Muscle of arm (tissue), 1 donor: ENCODE measurements at regions not wholly inside any gene's neighbourhood (a gene's known extent, or its start where the extent isn't known, plus 50 kb on each side); places are given as distances from the start of the nearest gene placed in this dataset.
"Not testable (repeated sequence)": the region's sequence is repeated elsewhere in the genome, so short reads cannot be mapped to it uniquely, and the experiment has no call there.

Experiments
- DNase-seq: peaks from one replicate; pipeline ENCODE4 v3.0.0-alpha.2; 2013

DNA sequence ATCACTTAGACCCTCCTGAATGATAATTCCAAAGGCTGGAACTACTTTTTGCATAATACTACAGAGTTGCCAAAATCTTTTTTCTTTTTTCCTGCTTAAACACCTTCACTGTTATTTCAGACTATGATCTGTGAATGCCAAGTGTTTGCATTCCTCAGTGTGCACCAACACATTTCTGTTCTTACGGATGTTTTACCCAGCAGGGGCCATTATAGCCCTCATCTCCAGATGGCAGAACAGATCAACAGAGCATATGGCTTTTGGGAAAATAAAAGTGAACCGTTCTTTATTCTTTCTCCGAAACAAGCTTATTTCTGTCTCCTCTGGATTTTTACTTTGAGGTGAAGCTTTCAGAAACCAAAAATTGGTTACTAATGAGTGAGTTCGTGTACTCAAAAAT lies 1226.6 kb upstream of the FAM98A start:
- DNase-seq: no peak

DNA sequence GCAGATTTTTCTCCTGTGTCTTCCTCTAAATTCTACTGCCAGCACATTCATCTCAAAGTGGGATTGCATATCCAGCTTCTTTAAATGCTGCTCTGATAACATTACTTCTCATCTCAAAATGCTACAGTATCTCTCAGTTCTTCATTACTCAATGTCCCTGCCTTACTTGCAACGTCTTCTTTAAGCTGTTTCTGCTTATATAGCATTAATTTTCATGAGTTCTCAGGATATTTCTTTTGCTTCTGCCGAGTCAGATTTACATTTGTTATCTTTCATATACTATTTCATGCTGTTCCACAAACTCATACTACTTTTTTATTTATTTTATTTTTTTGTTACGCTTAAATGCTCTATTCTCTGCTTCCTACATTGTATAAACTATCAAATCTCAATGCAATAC lies 1223.5 kb upstream of the FAM98A start:
- DNase-seq: no peak

DNA sequence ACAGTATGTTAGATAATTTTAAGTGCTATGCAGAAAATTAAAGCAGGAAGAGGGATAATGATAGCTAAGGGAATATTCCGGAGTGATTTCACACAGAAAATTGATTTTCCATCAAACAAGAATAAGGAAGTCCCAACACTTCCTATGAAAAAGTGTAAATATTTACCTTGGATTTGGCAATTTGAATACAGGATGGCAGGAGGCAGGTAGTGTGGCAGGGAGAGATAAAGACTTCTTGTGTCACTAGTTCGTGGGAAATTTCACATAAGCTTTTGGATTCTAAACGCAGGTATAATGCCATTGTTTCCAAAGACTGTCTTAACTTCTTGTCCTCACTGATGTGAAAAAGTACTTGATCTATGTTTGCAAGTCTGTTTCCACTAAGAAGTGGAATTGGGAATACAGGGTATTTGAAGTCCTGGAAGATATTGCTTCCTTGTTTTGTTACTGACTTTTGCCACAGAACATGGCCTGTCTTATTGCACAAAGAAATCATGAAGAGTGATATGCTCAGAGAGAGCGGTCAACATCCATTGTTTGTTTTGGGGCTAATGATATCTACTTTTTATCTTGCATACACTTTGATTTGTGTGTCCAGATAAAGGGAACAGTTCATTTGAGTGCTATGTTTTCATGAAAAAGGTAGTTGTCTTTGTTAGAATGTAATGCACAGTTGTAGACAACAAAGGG lies 1216.1 kb upstream of the FAM98A start:
- no peak for DNase-seq

DNA sequence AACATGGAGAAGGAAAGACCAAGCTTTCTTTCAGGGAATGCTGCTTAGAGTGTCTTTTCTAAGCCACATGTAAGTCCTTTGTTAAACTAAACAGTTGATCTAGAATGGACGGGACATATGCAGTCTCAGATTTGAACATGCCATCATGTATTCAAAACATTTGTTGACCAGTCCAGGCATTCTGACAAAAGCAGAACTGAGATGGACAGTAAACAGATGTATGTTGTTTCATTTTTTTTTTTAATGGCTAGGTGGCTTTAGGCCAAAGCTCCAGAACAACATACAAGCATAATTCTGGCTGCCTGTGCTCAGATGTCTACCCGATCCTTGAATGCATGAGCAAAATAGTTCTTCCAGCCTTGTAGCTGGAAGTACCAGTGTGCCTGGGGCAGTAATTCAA lies 1211.4 kb upstream of the FAM98A start:
- peak; percentile 2 for DNase-seq

DNA sequence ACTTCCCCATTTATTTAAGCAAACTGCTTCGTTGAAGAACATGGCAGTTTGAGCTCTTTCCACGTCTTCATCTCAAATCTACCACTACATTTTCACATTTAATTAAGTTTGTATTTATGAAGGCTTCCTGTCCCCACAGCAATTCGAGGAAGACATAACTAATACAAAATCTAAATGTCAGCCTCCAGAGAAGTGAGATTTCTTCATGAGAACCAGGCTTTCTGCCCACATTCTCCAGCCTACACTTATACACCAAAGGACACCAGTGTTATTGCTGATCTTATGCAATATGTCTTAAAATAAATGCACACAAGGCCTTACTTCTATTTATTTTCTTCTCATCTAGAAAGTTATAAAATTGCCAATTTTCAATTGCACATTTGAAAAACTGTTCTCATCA lies 1209.3 kb upstream of the FAM98A start:
- DNase-seq: no peak

DNA sequence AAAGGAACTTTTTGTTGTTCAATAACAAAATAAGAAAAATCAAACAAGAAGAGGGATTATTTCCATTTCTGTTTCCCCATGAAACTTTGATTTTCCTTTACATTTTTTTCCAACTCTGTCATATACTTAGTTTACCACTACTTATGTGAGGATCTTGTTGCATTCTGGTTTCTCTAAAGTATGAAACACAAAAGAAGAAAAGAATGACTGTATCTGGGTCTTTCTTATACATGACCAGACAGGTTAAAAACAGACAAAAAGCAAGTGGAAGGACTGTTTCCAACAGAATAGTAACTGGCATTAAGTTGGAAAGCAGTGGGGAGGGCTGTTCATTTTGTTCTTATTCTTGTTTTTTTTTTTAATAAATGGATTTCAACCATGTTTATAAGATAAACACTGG lies 1207.8 kb upstream of the FAM98A start:
- no peak for DNase-seq

DNA sequence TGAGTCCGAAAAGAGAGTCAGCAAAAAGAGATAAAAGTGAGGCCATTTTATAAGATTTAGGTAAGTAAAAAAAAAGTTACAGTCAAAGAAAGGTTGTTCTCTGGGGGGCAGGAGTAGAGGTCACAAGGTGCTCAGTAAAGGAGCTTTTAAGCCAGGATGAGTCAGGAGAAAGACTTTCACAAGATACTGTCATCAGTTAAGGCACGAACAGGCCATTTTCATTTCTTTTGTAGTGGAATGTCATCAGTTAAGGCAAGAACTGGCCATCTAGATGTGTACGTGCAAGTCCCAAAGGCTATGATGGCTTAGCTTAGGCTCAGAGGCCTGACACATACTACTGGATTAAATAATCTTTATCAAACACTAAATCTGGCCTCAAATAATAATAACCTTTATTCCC lies 1207.3 kb upstream of the FAM98A start:
- DNase-seq: no peak

DNA sequence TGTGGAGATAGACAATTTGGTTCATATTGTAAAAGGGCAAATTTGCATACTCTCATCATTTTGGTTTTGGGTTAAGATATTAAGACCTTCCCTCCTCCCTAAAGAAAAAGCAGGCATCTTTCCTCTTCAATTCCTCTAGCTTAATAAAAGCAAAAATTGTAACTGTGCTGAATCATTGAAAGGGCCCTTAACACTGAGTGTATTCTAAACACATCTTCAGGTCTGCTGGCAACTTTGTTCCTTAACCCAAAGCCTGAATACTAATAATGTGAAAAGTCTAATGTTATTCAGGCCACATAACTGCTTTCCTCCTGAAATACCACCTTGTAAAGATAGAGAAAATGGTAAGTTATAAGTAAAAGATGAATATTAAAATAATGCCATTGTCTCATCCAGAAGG lies 1200.5 kb upstream of the FAM98A start:
- no peak for DNase-seq

DNA sequence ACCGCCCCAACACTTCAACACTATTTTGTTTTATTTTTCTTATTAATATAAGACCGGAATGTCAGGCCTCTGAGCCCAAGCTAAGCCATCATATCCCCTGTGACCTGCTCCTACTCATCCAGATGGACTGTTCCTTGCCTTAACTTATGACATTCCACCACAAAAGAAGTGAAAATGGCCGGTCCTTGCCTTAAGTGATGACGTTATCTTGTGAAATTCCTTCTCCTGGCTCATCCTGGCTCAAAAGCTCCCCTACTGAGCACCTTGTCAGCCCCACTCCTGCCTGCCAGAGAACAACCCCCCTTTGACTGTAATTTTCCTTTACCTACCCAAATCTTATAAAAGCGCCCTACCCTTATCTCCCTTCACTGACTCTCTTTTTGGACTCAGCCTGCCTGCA lies 1196.5 kb upstream of the FAM98A start:
- not testable (repeated sequence) for DNase-seq

DNA sequence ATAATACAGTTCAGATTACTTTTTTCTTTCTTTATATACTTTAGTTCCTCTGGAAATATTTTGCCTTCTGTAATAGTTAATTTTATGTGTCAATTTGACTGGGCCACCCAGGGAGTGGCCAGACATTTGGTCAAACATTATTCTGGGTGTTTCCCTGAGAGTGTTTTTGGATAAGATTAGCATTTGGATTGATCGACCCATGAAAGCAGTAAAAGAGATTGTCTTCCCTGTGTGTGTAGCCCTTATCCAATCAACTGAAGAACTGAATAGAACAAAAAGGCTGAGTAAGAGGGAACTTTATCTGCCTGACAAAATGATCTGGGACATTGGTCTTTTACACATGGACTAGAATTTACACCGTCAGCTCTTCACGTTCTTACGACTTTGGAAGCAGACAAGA lies 1190.1 kb upstream of the FAM98A start:
- DNase-seq: no peak

DNA sequence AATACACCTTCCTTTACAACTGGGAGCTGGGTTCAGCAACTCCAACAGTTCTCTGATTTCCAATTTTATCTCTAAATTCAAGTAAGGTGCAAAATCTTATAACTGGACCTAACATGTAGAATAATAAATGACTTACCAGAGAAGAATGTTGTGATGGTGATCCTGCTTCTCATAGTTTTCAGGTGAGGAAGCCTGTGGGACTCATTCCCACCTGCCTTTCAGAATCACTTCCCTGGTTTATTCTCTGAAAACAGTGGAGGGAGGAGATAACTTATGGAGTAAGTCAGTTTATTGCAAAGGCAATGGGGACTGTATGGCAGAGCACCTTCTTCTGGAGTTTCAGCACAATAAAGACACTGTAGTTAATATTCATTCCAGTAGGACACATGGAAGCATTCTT lies 1188.2 kb upstream of the FAM98A start:
- DNase-seq: no peak

DNA sequence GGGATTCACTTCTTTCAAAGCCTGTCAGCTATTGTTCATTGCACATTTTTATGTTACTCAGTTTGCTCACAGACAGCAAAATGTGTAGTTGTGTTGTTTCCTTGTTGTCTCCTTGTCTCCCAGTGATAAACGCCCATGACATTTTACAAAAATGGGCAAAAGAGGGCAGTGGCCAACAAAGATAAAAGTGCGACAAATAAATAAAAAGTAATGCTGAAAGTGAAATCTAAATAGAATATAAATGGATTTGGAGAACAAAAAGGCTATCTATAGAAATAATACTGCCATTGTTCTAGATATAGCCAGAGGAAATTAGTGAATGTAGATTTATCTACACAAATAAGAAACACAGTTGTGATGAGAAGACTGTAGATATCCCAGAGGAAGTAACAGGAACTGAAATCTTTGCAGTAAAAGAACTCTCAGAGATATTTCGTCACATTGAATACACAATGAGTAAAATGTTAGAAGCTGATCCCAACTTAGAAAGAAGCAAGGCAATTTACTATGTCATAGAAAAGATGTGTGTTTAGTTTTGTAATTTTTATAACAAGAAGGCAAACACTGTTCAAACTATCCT lies 1186.2 kb upstream of the FAM98A start:
- no peak for DNase-seq

DNA sequence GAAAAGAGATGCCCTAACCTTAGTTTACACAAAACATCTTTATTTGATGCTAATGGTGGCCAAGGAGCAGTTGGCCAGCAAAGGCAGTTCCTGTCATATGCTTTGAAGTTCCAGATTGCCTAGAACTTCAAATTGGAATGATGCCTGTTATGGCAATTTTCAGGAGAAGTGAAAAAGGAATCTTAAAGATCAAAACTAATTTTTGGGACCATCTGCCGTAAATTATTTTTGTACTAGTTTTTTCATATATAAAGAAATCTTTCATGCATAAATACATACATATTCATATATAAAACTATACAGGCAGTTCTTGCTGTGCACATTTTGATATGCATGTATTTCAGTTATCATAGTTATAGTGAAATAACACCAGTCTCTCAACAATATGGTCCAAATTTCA lies 1185.6 kb upstream of the FAM98A start:
- no peak for DNase-seq

DNA sequence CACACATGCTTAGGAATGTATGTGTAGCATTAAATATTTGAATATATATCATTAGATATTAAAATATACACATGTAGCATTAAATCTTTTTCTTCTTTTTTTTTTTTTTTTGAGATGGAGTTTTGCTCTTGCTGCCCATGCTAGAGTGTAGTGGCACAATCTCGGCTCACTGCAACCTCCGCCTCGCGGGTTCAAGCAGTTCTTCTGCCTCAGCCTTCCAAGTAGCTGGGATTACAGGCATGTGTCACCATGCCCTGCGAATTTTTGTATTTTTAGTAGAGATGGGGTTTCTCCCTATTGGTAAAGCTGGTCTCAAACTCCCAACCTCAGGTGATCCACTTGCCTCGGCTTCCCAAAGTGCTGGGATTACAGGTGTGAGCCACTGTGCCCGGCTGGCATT lies 1151.6 kb upstream of the FAM98A start:
- not testable (repeated sequence) for DNase-seq

DNA sequence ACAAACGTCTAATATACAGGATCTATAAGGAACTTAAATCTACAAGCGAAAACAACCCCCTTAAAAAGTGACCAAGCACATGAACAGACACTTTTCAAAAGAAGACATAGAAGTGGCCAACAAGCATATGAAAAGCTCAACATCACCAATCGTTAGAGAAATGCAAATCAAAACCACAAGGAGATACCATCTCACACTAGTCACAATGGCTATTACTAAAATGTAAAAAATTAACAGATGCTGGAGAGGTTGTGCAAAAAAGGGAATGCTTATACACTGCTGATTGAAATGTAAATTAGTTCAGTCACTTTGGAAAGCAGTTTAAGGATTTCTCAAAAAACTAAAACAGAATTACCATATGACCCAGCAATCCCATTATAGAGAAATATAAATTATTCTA lies 1148.5 kb upstream of the FAM98A start:
- no peak for DNase-seq

DNA sequence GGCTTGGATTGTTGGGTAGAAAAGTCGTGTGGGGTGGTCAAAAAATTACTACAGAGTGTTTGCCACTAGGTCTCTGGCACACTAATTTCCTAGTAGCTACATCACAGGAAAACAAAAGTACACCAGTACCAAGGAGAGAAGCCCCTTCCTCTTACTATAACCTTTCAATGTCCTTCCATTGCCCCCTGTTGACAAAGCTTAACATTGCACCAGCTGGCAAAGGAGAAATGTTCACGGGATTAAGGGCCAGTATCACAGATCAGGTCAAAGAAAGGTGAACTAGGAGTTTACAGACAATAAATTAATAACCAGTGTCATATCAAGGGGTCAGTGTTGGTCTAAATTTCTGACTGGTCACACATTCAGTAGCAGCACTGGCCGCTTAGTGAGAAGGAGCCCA lies 1139.6 kb upstream of the FAM98A start:
- DNase-seq: no peak

DNA sequence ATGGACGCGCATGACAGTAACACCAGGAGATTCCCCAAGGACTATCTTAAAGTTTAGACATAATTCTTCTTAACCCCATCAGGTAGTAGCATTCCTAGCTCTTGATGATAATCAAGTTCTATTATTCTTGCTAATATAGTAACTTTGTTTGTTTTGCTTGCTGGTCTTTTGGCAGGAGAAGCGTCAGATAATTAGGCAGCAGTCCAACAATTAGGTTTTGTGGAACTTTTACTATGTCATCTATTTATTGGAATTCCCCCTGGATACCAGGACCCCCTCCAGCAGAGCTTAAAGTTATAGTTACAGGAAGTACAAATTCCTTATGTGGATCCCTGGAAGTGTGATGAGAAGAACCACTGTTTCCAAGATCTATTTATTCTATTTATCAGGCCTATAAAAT lies 1138.0 kb upstream of the FAM98A start:
- no peak for DNase-seq

DNA sequence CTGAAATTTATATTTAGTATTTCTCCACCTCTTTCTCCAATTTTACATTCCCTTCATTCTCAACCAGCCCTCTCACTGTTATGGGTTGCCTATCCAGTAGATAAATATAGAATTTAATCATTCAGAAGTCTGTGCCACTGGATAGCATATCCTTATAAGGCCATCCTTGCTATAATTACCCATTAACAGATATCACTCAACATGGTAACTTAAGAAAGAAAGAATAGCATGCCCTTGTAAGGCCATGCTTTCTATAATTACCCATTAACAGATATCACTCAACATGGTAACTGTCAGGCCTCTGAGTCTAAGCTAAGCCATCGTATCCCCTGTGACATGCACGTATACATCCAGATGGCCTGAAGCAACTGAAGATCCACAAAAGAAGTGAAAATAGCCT lies 1137.4 kb upstream of the FAM98A start:
- DNase-seq: no peak

DNA sequence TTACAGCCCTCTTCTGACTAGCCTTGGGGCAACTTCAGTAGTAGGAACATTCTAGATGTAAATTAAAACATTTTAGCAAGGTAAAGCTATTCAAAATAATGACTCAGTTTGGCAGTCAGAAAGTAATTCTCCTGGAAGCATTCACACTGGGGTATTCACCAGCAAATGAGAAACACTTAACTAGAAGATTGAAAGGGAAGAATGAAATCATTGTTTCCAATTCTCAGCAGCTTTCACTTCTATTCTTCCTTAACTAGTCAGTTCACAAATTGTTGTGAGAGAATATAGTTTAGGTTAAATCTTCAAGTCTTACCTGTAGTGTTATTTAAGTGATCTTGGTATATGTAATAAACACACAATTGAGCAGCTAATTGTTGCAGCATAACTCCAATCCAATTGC lies 1135.6 kb upstream of the FAM98A start:
- DNase-seq: no peak

DNA sequence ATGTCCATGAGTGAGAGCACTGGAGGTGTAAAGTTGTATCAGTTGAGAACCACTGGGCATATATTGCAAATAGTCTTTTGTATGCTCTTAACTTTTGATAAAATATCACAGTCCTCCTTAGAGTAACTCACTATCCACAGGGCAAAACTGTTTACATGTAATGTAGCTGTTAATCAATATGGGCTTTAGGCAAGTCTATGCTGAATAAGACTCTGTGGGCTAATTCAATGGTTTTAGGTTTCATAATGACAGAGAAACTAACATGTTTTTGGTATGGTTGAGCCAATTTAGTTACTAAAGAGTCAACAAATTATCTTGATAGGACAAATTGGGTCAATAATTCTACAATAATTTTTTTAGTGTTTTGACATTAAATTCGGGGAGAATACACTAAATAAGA lies 1134.9 kb upstream of the FAM98A start:
- DNase-seq: no peak

DNA sequence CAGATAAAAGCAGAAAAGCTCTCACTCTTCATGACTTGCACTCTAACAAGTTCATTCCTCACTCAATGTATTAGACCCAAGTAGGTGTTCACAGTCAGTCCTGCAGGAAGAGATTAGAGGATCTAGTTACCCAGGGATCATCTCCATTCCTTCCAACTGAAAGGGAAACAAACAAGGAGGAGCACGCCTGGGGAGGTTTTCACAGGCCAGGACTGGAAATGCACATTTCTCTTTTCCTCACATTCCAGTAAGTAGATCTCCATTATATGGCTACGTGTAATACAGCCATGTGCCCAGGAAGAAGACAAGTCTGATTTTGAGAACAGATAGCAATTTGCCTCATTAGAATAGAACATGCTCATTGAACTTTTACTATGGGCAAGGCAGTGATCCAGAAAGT lies 1132.2 kb upstream of the FAM98A start:
- no peak for DNase-seq

DNA sequence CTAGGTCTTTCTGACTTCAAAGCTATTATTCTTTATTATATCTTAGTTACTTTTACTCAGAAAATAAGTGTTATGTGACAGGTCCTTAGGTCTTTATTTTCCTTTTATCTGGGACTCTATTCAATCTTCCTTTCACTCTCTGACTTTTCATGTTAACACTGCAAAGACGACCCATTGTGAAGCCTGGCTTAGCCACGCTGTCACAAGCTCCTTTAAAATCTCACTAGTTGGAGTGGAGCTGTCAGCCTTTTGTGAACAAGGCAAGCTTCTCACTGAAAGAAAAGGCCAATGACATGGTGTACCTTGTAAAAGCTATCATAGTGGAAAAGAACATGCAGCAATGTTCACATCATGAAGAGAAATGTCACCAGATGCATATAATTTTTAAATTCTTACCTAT lies 1130.7 kb upstream of the FAM98A start:
- DNase-seq: no peak

DNA sequence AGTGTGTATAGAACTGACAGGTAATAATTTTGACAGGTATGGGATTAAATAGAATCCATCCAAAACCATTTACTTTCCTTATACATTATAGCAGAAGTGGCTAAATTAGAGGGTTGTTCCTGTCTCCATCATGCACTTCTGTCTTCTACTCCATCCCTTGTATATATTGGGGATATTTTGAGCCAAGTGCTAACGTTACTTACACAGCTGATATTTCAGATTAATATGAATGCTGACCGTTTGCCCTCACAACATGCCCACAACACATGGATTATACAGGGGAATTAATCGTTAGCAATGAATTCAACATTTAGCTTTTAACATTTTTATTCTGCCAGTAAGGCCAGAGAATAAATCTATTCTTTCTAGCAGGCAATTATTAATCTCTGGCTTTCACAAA lies 1125.0 kb upstream of the FAM98A start:
- no peak for DNase-seq

DNA sequence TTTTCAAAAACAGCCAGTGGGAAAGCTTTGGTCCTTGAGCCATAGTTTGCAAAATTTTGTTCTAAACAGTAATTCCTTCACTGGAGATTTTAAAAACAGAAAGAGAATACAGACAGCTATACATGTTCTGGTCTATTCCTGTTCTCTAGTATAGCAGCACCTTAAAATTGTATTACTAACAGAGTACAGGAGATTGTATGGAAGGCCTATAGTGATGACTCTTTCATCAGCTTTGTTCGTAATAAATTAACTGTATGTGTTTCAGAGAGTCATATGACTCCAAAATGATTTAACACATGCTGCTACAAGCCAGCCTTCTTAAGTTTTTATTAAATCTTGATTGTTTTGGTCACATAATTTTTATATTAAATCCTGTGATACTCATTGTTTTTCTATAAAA lies 1124.6 kb upstream of the FAM98A start:
- no peak for DNase-seq
